Stimulated activated naive CD4-positive, alpha-beta T cell (primary cell): ENCODE measurements at regions not wholly inside any gene's neighbourhood (a gene's known extent, or its start where the extent isn't known, plus 50 kb on each side); places are given as distances from the start of the nearest gene placed in this dataset.

Experiments
- DNase-seq, 6 experiments: peaks; one replicate each; lab custom pipeline; 2025; lab: John Stamatoyannopoulos, UW

DNA sequence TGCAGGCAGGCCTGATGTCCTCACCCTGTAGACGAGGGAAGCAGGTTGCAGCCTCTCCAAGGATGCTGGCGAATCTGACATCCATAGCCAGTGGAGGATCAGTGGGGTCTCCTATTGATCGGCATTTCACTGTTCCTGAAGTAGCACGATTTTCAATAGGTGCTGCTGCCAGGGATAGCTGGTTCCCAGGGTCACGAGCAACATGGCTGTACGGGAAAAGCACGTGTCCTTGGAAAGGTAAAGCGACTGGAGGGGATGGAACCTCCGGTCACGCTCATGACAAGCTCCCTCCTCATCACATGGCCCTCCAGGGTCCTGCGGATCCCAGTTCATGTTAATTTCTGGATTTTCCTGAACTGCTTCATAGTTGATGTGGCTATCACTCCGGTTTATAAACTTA lies 373.7 kb upstream of the SMIM21 start:
- DNase-seq = no peak

GRCh38 chr18:75800331-75800648 lies 372.8 kb upstream of the SMIM21 start:
- no peak for DNase-seq

GRCh38 chr18:75799449-75800330 lies 372.2 kb upstream of the SMIM21 start:
- DNase-seq = no peak

DNA sequence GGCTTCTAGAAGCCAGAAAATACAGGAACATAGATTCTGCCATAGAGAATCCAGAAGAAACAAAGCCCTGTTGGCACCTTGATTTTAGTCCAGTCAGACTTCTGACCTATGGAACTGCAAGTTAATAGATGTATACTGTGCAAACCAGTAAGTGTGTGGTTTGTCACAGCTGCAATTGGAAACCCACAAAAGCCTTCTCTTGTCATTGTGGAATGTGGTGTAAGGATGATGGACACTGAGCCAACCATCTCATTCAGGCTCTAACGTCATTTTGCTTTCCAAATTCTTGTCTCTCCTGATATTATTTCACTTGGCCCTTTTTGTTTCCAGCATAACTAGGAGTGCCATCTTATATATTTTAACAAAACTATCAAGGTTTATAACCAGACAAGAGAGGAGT lies 369.5 kb upstream of the SMIM21 start:
- DNase-seq = no peak

GRCh38 chr18:75790796-75791195 lies 363.3 kb upstream of the SMIM21 start:
- DNase-seq = no peak

DNA sequence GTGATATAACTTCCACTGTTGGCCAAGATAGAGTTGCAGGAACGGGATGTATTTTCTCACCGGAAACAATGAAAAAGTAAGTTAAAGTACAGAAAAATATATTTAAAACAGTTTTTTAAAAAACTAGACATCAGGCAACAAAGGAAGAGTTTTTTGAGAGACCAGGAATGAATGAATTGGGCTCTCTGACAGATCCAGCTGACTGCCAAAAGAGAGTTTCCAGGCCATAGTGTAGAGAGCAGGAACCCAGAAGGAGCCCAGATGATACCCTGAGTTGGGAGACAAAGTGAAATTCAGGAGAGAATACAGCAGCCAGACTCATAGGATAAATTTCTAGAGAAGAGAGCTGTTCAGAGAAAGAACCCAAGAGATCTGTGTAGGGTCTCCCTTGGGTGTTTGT lies 362.6 kb upstream of the SMIM21 start:
- no peak for DNase-seq

DNA sequence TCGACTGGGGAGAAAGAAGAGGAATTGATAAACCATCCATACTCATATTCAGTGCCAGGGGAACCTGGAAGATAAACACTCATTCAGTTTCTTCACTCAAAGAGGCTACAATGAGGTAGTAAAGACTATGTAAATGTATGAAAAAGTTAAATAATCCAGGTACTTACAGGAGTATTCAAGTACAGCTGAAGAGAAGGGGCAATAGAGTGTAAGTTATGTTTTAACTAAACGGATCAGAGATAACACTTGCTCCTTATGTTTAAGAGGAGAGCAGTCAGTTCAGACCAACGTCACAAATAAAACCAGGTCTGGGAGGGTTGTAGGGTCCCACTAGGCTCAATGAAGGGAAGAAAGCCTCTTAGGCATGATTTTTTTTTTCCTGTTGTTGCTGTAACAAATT lies 358.3 kb upstream of the SMIM21 start:
- no peak for DNase-seq

GRCh38 chr18:75785206-75785605 lies 357.7 kb upstream of the SMIM21 start:
- DNase-seq = no peak

- DNase-seq = no peak
Observed at GRCh38 chr18:75784390-75784789, 356.9 kb upstream of the SMIM21 start.

GRCh38 chr18:75783566-75784281 lies 356.2 kb upstream of the SMIM21 start:
- no peak for DNase-seq

DNA sequence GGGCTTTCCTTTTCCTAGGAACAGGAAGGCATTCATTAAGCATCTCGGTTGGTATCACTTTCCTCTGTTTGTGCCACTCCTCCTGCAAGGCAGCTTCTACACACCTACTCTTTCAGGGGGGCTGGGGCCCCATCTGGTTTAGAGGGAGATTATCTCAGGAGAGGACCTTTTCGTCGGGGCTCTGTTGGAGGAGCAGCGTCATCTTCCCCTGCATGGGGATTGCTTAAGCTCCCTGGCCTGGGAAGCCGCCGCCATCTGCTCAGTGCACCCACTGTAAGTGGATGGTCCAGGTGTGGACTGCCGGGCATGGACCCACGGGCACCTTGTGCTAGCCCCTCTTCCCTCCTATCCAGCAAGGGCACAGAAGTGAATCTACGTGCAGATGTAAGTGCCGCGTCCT lies 355.3 kb upstream of the SMIM21 start:
- DNase-seq = no peak

- DNase-seq = no peak
Observed at GRCh38 chr18:75782204-75782603, 354.7 kb upstream of the SMIM21 start.

DNA sequence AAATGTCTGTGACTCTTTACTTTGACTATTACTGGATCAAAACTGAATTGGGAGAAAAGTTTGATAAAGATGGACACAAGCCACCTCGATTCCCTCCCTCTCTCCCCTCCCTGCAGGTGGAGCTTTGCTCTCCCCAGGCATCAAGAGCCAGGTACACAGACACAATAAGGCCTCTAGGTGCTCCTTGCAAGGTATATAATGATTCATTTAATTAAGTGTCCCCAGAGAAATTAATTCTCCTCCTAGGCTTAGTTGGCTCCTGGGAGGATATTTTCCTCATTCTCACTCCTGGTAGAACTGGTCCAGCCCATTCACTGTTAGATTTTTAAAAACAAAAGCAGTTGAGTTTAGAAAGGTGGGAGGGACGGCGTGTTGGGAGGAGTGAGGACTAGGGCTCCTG lies 352.4 kb upstream of the SMIM21 start:
- no peak for DNase-seq

DNA sequence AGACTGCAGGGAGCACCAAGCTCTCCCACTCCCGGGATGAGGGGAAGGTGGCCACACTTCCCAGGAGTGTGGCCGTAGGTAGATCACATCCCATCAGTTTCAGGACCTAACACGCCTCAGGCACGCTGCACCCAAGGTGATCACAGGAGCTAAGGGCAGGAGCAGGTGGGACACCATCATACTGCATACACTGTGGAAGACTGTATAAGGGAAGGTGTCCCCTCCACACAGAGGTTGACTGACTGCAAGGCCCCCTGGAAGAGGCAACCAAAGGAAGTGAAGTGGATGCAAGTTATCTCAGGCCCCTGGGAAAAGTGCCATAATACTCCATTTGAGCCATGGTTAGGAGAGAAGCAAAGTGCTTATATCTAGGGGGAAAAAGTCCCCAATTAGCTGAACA lies 351.9 kb upstream of the SMIM21 start:
- DNase-seq = no peak

DNA sequence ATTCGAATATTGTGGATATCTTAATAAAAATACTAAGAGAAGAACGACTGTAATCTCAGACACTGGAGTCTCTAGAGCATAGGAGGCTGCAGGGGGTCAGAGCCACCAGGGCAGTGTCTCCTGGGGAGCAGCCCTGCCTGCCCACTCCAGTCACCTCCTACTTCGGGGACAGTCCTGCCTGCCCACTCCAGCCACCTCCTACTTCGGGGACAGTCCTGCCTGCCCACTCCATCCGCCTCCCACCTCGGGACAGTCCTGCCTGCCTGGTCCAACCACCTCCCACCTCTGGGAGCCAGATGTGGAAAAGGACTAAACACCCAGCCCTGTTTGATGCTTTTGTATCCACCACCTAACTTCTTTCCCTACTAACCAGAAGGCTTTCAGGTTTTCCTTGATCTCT lies 350.1 kb upstream of the SMIM21 start:
- no peak for DNase-seq

DNA sequence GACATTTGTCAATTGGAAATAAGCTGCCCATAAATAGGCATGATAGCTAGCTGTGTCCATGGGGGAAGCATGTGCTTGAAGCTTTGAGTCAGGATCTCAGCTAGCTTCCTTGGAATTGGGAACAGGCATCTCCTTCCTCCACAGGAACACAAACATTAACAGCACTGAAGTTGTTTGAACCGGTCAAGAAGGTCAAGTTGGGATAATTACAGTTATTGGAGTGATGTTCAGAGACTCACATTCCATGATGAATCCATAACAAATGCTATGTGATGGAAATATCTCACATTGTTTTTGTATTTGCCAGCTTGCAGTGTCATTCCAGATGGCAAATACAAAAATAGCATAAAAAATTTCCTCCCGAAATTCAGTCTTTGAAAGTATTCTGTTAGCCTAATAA lies 347.6 kb upstream of the SMIM21 start:
- no peak for DNase-seq

DNA sequence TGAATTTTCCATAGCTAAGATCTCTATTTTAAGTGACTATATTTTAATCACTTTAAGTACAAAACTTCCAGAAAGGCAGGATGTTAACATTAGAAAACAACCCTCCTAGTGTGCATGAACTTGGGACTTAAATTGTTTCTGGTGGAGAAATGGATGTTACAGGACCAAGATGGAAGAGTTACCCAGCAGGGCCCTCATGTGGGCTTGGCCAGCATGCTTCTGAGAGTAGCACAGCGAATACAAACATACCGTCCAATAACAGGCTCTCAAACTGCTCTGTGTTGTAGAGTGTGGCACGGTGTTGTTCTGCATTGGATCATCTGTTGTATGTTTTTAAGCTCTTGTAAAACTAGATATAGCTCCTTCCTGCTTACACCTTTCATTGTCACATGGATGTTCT lies 346.1 kb upstream of the SMIM21 start:
- DNase-seq = no peak

DNA sequence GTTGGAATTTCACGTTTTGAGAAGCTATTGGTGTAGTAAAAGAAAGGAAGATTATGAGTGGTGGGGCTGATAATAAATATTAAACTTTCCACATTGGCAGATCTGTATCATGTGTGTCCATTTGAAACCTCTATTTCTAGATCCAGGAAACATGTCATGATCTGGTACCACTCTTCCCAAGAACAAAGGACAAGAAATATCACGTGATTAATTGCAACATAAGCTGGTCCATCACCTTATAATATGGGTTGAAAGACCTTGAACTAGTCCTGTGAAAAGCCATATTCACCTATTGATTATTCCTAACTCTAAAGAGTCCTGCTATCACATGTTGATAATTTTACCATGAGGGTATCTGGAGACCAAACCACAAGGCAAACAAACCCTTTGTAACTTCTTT lies 335.3 kb upstream of the SMIM21 start:
- no peak for DNase-seq

GRCh38 chr18:75760208-75760607 lies 332.7 kb upstream of the SMIM21 start:
- DNase-seq = no peak

GRCh38 chr18:75757951-75758350 lies 330.4 kb upstream of the SMIM21 start:
- DNase-seq = no peak

DNA sequence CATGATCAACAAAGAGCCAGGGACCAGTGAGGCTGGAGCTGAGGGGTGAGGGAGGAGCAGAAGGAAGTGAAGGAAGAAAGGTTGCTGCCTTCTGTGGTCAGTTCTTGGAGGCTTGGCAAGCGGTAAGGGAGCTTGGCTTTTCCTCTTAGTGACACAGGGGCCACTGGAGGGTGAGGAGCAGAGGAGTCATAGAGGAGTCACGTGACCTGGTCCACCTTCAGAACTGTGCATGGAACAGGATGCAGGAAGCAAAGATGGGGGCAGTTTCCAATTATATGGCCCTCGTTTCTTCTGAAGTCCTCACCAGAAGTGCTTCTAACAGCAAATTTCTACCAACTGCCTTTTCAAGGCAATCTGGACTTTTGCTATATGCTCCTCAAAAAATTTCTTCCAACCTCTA lies 326.9 kb upstream of the SMIM21 start:
- DNase-seq = no peak

DNA sequence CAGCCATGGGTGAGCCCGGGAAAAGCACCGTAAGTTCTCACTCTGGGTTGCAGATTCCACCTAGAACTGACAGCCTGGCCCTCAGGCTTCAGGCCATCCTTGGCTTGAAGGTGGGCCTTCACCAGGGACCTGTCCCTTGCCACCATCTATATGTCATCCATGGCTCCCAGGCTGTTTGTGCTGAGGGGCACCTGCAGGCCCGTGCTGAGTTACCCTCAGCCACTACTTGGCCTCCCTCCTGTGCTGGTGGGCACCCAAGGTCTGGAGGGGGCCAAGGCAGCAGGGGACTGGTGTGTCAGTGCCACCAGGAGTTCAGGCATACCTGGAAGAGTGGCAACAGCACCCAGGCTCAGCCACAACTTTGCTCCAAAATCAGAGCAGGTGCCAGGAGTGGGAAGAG lies 326.2 kb upstream of the SMIM21 start:
- DNase-seq = no peak

DNA sequence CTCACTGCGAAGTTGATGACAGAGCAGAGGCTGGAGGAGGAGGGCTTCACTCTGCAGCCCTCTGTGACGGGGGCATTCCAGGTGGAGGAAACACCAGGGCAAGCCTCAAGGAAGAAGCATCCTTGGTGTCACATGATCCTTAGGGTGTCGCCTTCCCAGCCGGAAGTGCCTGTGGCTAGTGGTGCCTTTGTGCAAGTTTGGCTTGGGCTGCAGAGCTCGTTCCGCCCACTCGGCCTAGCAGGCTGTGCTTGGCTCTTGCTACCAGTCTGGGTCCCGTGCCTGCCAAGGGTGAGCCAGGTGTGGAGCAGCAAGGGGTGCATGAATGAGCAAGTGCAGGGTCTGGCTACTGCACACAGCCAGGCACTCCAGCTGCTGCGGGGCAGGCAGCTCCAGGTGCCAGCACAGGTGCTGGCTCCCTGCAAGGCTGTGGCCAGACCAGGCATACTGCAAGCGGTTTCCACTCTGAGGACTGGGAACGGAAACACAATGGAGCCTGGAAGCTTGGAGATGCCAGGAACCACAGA lies 325.3 kb upstream of the SMIM21 start:
- DNase-seq = no peak

DNA sequence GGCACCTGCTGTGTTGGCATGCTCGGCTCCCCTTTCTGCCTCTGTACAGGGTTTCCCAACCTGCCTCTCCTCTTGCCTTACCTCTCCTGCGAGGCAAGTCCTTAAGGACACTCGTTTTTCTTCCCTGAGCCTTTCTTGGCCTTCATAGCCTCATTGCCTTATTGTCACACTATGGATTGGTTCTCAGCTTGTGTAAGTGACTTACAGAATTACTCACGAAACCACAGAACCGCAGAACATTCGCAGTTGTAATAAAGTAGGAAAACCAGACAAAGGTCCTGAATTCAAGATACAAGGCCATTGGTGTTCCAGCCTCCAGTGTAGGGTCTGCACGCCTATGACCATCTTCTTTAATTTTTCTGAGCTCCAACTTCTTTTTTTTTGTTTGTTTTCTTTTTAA lies 317.6 kb upstream of the SMIM21 start:
- DNase-seq = no peak
